Osteoblast (primary cell): ENCODE measurements at regions not wholly inside any gene's neighbourhood (a gene's known extent, or its start where the extent isn't known, plus 50 kb on each side); places are given as distances from the start of the nearest gene placed in this dataset.

Source experiments
- DNase-seq: peaks from one replicate; pipeline ENCODE4 v3.0.0; 2011; ENCODE audit warnings: low spot score, mixed read lengths; ENCODE audit not compliant: insufficient read length; ENCODE audit errors: missing footprints
- H2AFZ ChIP-seq: 2 replicates; pipeline ENCODE4 v1.6.0; 2011; ENCODE audit warnings: mild to moderate bottlenecking, low read length
- H3K27ac ChIP-seq: 2 replicates; pipeline ENCODE4 v1.5.1; 2011; ENCODE audit warnings: mild to moderate bottlenecking, low read depth, low read length, moderate library complexity
- H3K27me3 ChIP-seq: 2 replicates; pipeline ENCODE4 v1.6.0; 2012; ENCODE audit warnings: mild to moderate bottlenecking, control low read depth, inconsistent platforms, low read length, moderate library complexity; ENCODE audit not compliant: insufficient read depth
- H3K36me3 ChIP-seq: 2 replicates; pipeline ENCODE4 v1.5.1; 2011; ENCODE audit warnings: mild to moderate bottlenecking, low read length, control low read depth, moderate library complexity; ENCODE audit not compliant: insufficient read depth
- H3K4me1 ChIP-seq: 2 replicates; pipeline ENCODE4 v1.5.1; 2011; ENCODE audit warnings: mild to moderate bottlenecking, low read length, control low read depth, moderate library complexity; ENCODE audit not compliant: insufficient read depth
- H3K4me2 ChIP-seq: 2 replicates; pipeline ENCODE4 v1.6.0; 2011; ENCODE audit warnings: mild to moderate bottlenecking, low read length; ENCODE audit not compliant: insufficient read depth
- H3K4me3 ChIP-seq: fragments of 200-600 bp; sonication (generic); 3 replicates; pipeline ENCODE4 v1.5.1; 2012; ENCODE audit warnings: mild to moderate bottlenecking, low read length, inconsistent platforms; ENCODE audit not compliant: insufficient read depth
- H3K79me2 ChIP-seq: 2 replicates; pipeline ENCODE4 v1.6.0; 2012; ENCODE audit warnings: mild to moderate bottlenecking, low read length, control low read depth, inconsistent platforms; ENCODE audit not compliant: insufficient read depth
- H3K9me3 ChIP-seq: 2 replicates; pipeline ENCODE4 v1.5.1; 2011; ENCODE audit warnings: low read depth, low read length, control low read depth
- H4K20me1 ChIP-seq: 2 replicates; pipeline ENCODE4 v1.6.0; 2012; ENCODE audit warnings: mild to moderate bottlenecking, low read length, control low read depth; ENCODE audit not compliant: insufficient read depth
- CTCF ChIP-seq: IDR thresholded peaks from 2 replicates; pipeline ENCODE4 v1.5.1; 2011; ENCODE audit warnings: mild to moderate bottlenecking, low read depth, low read length, moderate library complexity; ENCODE audit errors: extremely low read depth

- Histone ChIP-seq H3K4me3 (no peak overlapping the region), H3K27me3 (no peaks in the 10 kb centered on the region)
Measured at GRCh38 chr20:57112448-57112847, 154.0 kb downstream of the BMP7 start.

GRCh38 chr20:57114290-57115005 lies 152.0 kb downstream of the BMP7 start:
- Histone ChIP-seq H3K36me3 (no peaks in the 10 kb centered on the region), H3K4me2 (no peak overlapping the region), H3K9me3 (no peaks in the 10 kb centered on the region), H4K20me1 (no peaks in the 10 kb centered on the region), H3K79me2 (no peaks in the 10 kb centered on the region), H3K4me1 (no peaks in the 10 kb centered on the region), H3K27ac (no peak overlapping the region), H3K4me3 (no peak overlapping the region), H2AFZ (no peak overlapping the region), H3K27me3 (no peaks in the 10 kb centered on the region)
- no peak for DNase-seq
- no peak for TF ChIP-seq CTCF

More at GRCh38 chr20:57112448-57112847, 154.0 kb downstream of the BMP7 start:
- TF ChIP-seq CTCF, result no peak
- no peaks in the 10 kb centered on the region for H3K36me3 ChIP-seq
- no peaks in the 10 kb centered on the region for H4K20me1 ChIP-seq
- H3K27ac ChIP-seq, result no peak overlapping the region
- no peaks in the 10 kb centered on the region for H3K4me1 ChIP-seq
- no peak overlapping the region for H3K4me2 ChIP-seq
- H2AFZ ChIP-seq, result no peak overlapping the region
- no peaks in the 10 kb centered on the region for H3K9me3 ChIP-seq
- H3K79me2 ChIP-seq, result no peaks in the 10 kb centered on the region
- no peak for DNase-seq

- H3K27ac ChIP-seq, result no peak overlapping the region
- no peaks in the 10 kb centered on the region for H3K4me1 ChIP-seq
- no peak overlapping the region for H3K4me3 ChIP-seq
- DNase-seq, result no peak
- no peak for TF ChIP-seq CTCF
- H3K27me3 ChIP-seq, result no peaks in the 10 kb centered on the region
- H3K4me2 ChIP-seq, result no peak overlapping the region
- H2AFZ ChIP-seq, result no peak overlapping the region
- no peaks in the 10 kb centered on the region for H4K20me1 ChIP-seq
- no peaks in the 10 kb centered on the region for H3K36me3 ChIP-seq
- H3K9me3 ChIP-seq, result no peaks in the 10 kb centered on the region
- H3K79me2 ChIP-seq, result no peaks in the 10 kb centered on the region
Measured at GRCh38 chr20:57117296-57117695, 149.1 kb downstream of the BMP7 start.

- Histone ChIP-seq H3K9me3 (no peaks in the 10 kb centered on the region), H3K27me3 (no peaks in the 10 kb centered on the region), H3K79me2 (no peaks in the 10 kb centered on the region), H3K4me3 (no peak overlapping the region), H3K4me2 (no peak overlapping the region), H3K36me3 (no peaks in the 10 kb centered on the region), H4K20me1 (no peaks in the 10 kb centered on the region), H3K27ac (no peak overlapping the region), H2AFZ (no peak overlapping the region), H3K4me1 (no peaks in the 10 kb centered on the region)
- no peak for TF ChIP-seq CTCF
- no peak for DNase-seq
Measured at GRCh38 chr20:57118107-57118769, 148.2 kb downstream of the BMP7 start.
